B cell (primary cell): ENCODE measurements at regions not wholly inside any gene's neighbourhood (a gene's known extent, or its start where the extent isn't known, plus 50 kb on each side); places are given as distances from the start of the nearest gene placed in this dataset.

Experiments used
- ATAC-seq: fragments of 200-7000 bp; cut with Tn5 transposase; one replicate; pipeline ENCODE4 v1.10.0; 2021; ENCODE audit warnings: low read depth, mild to moderate bottlenecking, moderate number of reproducible peaks, moderate library complexity
- CTCF ChIA-PET: fragments of 350-600 bp; sonication (Branson Sonifier 250); formaldehyde crosslinking; loops from one replicate; lab custom pipeline; 2021; ENCODE audit warnings: antibody characterized with exemption, inconsistent platforms; lab: Charles Lee
- POLR2A ChIA-PET: fragments of 350-600 bp; sonication (Branson Sonifier 250); formaldehyde crosslinking; loops from one replicate; lab custom pipeline; 2021; ENCODE audit warnings: antibody characterized with exemption; lab: Charles Lee
- DNase-seq: peaks from one replicate; pipeline ENCODE4 v3.0.0; 2013
- H2AFZ ChIP-seq: 2 replicates; pipeline ENCODE4 v1.6.1; 2012; ENCODE audit warnings: mild to moderate bottlenecking, low read depth, low read length; ENCODE audit not compliant: insufficient read depth, poor library complexity, severe bottlenecking
- H3K27ac ChIP-seq, 2 donors: 1 replicate in 1 of 2; 2 replicates in 1 of 2; pipeline ENCODE4 v1.5.1; 2012 to 2013; ENCODE audit warnings: low read length in 2 of 2, mild to moderate bottlenecking in 2 of 2, moderate library complexity in 1 of 2
- H3K27me3 ChIP-seq, 4 experiments: fragments of 200-600 bp in 1 of 4; sonication (generic) in 1 of 4; replicated peaks in 1 of 4; 1 replicate in 2 of 4; 2 replicates in 2 of 4; pipeline versions ENCODE4 v1.6.1 to v1.7.0; 2013 to 2016; ENCODE audit warnings: low read length in 3 of 4, mild to moderate bottlenecking in 2 of 4, mixed read lengths in 1 of 4, moderate library complexity in 1 of 4; ENCODE audit not compliant: insufficient read depth in 4 of 4, control insufficient read depth in 3 of 4; ENCODE audit errors: control extremely low read depth in 1 of 4
- H3K36me3 ChIP-seq, 2 experiments: replicated peaks in 1 of 2; 1 replicate in 1 of 2; 2 replicates in 1 of 2; pipeline versions ENCODE4 v1.6.1 to v1.7.1; 2013; ENCODE audit warnings: low read length in 1 of 2; ENCODE audit not compliant: insufficient read depth in 2 of 2, control insufficient read depth in 1 of 2; ENCODE audit errors: control extremely low read depth in 1 of 2, extremely low read depth in 1 of 2
- H3K4me1 ChIP-seq, 2 donors: fragments of 200-600 bp in 1 of 2; sonication (generic) in 1 of 2; 1 replicate in 1 of 2; 2 replicates in 1 of 2; pipeline versions ENCODE4 v1.5.1 to v1.6.1; 2013 to 2017; ENCODE audit warnings: low read length in 2 of 2; ENCODE audit not compliant: control insufficient read depth in 2 of 2, insufficient read depth in 2 of 2
- H3K4me2 ChIP-seq: replicated peaks from 2 replicates; pipeline ENCODE3; 2012; ENCODE audit warnings: mild to moderate bottlenecking, low read depth, low read length; ENCODE audit not compliant: poor library complexity, severe bottlenecking
- H3K4me3 ChIP-seq, 5 experiments: fragments of 200-600 bp in 1 of 5; sonication (generic) in 1 of 5; 1 replicate in 3 of 5; 2 replicates in 2 of 5; pipeline versions ENCODE4 v1.5.1 to v1.7.0; 2011 to 2016; ENCODE audit warnings: low read length in 4 of 5, mild to moderate bottlenecking in 4 of 5, low read depth in 2 of 5, control low read depth in 1 of 5, moderate library complexity in 1 of 5; ENCODE audit not compliant: insufficient read depth in 1 of 5; ENCODE audit errors: control extremely low read depth in 1 of 5, extremely low read depth in 1 of 5
- H3K79me2 ChIP-seq: fragments of 200-600 bp; sonication (generic); one replicate; pipeline ENCODE4 v1.6.0; 2016; ENCODE audit warnings: low read length; ENCODE audit not compliant: control insufficient read depth, insufficient read depth
- H3K9ac ChIP-seq: fragments of 200-600 bp; sonication (generic); 2 replicates; pipeline ENCODE4 v1.6.1; 2017; ENCODE audit warnings: mild to moderate bottlenecking, low read length, moderate library complexity
- H3K9me3 ChIP-seq, 3 donors: one replicate each; pipeline versions ENCODE4 v1.6.1 to v1.7.1; 2013; ENCODE audit warnings: low read length in 2 of 3; ENCODE audit not compliant: control insufficient read depth in 2 of 3, insufficient read depth in 1 of 3; ENCODE audit errors: control extremely low read depth in 1 of 3
- H4K20me1 ChIP-seq: 2 replicates; pipeline ENCODE4 v1.6.0; 2012; ENCODE audit warnings: mild to moderate bottlenecking, low read length; ENCODE audit not compliant: insufficient read depth, control insufficient read depth, poor library complexity, severe bottlenecking
- H3K27ac Mint-ChIP-seq: one replicate; pipeline ENCODE4 v1.8.0; 2021; ENCODE audit warnings: mixed read lengths
- H3K27me3 Mint-ChIP-seq: one replicate; pipeline ENCODE4 v1.8.0; 2021; ENCODE audit warnings: mixed read lengths
- H3K4me1 Mint-ChIP-seq: one replicate; pipeline ENCODE4 v1.8.0; 2021; ENCODE audit warnings: mixed read lengths
- H3K4me3 Mint-ChIP-seq: one replicate; pipeline ENCODE4 v1.8.0; 2021; ENCODE audit warnings: mixed read lengths
- H3K9me3 Mint-ChIP-seq: one replicate; pipeline ENCODE4 v1.8.0; 2022; ENCODE audit warnings: mixed read lengths; ENCODE audit not compliant: insufficient read depth
- CTCF ChIP-seq: fragments of 200-600 bp; IDR thresholded peaks from one replicate; pipeline ENCODE4 v1.8.0; 2022; ENCODE audit warnings: antibody characterized with exemption, mild to moderate bottlenecking
- EZH2 ChIP-seq: IDR thresholded peaks from 2 replicates; pipeline ENCODE4 v1.6.1; 2012; ENCODE audit warnings: borderline replicate concordance, low read depth, mild to moderate bottlenecking, moderate library complexity, low read length; ENCODE audit not compliant: insufficient read depth, poor library complexity, severe bottlenecking
- WGBS: methylation state at CpG from one replicate; pipeline ENCODE4 v1.1.5; 2013; ENCODE audit warnings: missing lambda C conversion rate; ENCODE audit not compliant: insufficient coverage; 5-methylcytosine and 5-hydroxymethylcytosine counted together
- intact Hi-C: fragments of 100-400 bp; cut with micrococcal nuclease; formaldehyde crosslinking; loops from one replicate; pipeline ENCODE4 v1.10.0; 2022

GRCh38 chr2:176612036-176612435 lies 342.8 kb downstream of the MTX2 start:
- Histone ChIP-seq H3K9ac (no peak overlapping the region), H3K4me3 (no peak overlapping the region), H3K4me1 (no peaks in the 10 kb centered on the region), H3K27me3 (peaks cover 0 to 3% (median 1%) of the 10 kb centered on the region in 4 experiments), H2AFZ (no peak overlapping the region), H3K79me2 (no peaks in the 10 kb centered on the region), H3K27ac (no peak overlapping the region), H3K9me3 (no peaks in the 10 kb centered on the region), H3K36me3 (no peaks in the 10 kb centered on the region), H3K4me2 (no peak overlapping the region), H4K20me1 (no peaks in the 10 kb centered on the region)
- TF ChIP-seq EZH2, result no peak
- no peak for TF ChIP-seq CTCF
- no peak overlapping the region for H3K27ac Mint-ChIP-seq
- no peak for DNase-seq
- intact Hi-C loops, result no loop called here
- H3K4me3 Mint-ChIP-seq, result no peak overlapping the region
- H3K9me3 Mint-ChIP-seq, result no peaks in the 10 kb centered on the region
- CTCF ChIA-PET, result no interaction called here
- POLR2A ChIA-PET, result no interaction called here
- no peaks in the 10 kb centered on the region for H3K4me1 Mint-ChIP-seq
- peaks cover 33% of the 10 kb centered on the region for H3K27me3 Mint-ChIP-seq
- ATAC-seq, result no peak
- 100% methylated on average over 1 of the region's 4 CpGs for whole genome bisulfite sequencing

GRCh38 chr2:176612736-176613135 lies 343.5 kb downstream of the MTX2 start:
- Histone ChIP-seq H3K4me1 (no peaks in the 10 kb centered on the region), H2AFZ (no peak overlapping the region), H3K27ac (no peak overlapping the region), H3K4me2 (no peak overlapping the region), H3K36me3 (no peaks in the 10 kb centered on the region), H3K4me3 (no peak overlapping the region), H3K9me3 (no peaks in the 10 kb centered on the region), H4K20me1 (no peaks in the 10 kb centered on the region), H3K27me3 (peaks cover 0 to 3% (median 1%) of the 10 kb centered on the region in 4 experiments), H3K9ac (no peak overlapping the region), H3K79me2 (no peaks in the 10 kb centered on the region)
- CTCF ChIA-PET, result no interaction called here
- H3K27me3 Mint-ChIP-seq, result peaks cover 32% of the 10 kb centered on the region
- DNase-seq (no peak), ATAC-seq (no peak)
- no CpG with 5 or more reads among the region's 3 CpGs for WGBS
- POLR2A ChIA-PET, result no interaction called here
- intact Hi-C loops, result no loop called here
- no peak overlapping the region for H3K4me3 Mint-ChIP-seq
- TF ChIP-seq CTCF, result no peak
- TF ChIP-seq EZH2, result no peak
- no peak overlapping the region for H3K27ac Mint-ChIP-seq
- H3K9me3 Mint-ChIP-seq, result no peaks in the 10 kb centered on the region
- H3K4me1 Mint-ChIP-seq, result no peaks in the 10 kb centered on the region
